ENCODE measurements at regions not wholly inside any gene's neighbourhood (a gene's known extent, or its start where the extent isn't known, plus 50 kb on each side); places are given as distances from the start of the nearest gene placed in this dataset.
"Not testable (repeated sequence)": the region's sequence is repeated elsewhere in the genome, so short reads cannot be mapped to it uniquely, and the experiment has no call there.

DNA sequence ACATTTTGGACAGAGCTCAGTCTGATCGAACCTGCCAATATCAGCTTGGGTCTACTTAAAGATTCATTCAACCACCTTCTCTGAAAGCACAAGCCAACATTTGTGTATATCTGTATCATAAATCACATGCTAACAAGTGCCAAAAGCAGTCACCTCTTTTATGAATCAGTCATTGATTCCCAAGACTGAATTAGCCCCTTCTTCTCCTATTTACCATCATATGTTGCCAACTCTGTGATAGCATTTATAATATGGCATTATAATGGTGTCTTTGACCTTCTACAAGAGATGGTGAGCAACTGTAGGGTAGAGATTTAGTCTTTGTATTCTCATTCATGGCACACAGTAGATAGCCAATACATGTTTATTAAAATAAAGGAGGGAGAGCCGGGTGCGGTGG is 61.4 kb downstream of the DDX53 start:
- no peaks in the 10 kb centered on the region for H3K36me3 ChIP-seq (ENCODE audit: low read depth, missing control alignments)
- H3K9me3 ChIP-seq = no peaks in the 10 kb centered on the region
- H3K27me3 ChIP-seq = no peaks in the 10 kb centered on the region
- TF ChIP-seq, protein P1, sequence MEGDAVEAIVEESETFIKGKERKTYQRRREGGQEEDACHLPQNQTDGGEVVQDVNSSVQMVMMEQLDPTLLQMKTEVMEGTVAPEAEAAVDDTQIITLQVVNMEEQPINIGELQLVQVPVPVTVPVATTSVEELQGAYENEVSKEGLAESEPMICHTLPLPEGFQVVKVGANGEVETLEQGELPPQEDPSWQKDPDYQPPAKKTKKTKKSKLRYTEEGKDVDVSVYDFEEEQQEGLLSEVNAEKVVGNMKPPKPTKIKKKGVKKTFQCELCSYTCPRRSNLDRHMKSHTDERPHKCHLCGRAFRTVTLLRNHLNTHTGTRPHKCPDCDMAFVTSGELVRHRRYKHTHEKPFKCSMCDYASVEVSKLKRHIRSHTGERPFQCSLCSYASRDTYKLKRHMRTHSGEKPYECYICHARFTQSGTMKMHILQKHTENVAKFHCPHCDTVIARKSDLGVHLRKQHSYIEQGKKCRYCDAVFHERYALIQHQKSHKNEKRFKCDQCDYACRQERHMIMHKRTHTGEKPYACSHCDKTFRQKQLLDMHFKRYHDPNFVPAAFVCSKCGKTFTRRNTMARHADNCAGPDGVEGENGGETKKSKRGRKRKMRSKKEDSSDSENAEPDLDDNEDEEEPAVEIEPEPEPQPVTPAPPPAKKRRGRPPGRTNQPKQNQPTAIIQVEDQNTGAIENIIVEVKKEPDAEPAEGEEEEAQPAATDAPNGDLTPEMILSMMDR (IDR thresholded peaks at IDR 0.05) = no peak
- TF ChIP-seq POLR2A (IDR thresholded peaks at IDR 0.05) = no peak
- WGBS, 2 donors = 79 to 86% methylated on average over 3 of the region's 3 CpGs
- DNase-seq = no peak
- no peak overlapping the region for H3K4me3 ChIP-seq
- H3K4me1 ChIP-seq = no peaks in the 10 kb centered on the region
- no peak overlapping the region for H3K27ac ChIP-seq
- intact Hi-C loops (cut with DNase I; ENCODE audit: low total_unique reads) = no loop called here

DNA sequence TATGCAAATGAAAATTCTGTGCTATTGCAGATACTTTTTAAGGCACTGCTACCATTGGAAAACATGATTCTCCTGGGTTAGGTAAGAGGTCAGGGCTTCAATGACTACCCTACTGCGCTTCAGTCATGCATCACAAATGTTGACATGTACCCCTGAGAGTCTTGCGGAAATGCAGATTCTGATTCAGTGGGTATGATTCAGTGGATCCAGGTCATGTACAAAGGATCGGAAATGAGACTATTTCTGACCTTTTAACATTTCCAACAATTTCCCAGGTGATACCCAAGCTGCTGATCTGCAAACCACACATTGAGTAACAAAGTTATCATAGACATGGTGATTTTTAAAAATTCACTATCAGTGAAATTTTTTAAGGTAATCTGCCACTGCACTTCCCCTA is 62.6 kb downstream of the DDX53 start:
- H3K27ac ChIP-seq = no peak overlapping the region
- H3K4me3 ChIP-seq = no peak overlapping the region
- H3K4me1 ChIP-seq = no peaks in the 10 kb centered on the region
- intact Hi-C loops (cut with DNase I; ENCODE audit: low total_unique reads) = no loop called here
- TF ChIP-seq, protein P1 (IDR thresholded peaks at IDR 0.05) = no peak
- TF ChIP-seq POLR2A (IDR thresholded peaks at IDR 0.05) = no peak
- H3K27me3 ChIP-seq = no peaks in the 10 kb centered on the region
- H3K9me3 ChIP-seq = no peaks in the 10 kb centered on the region
- DNase-seq = no peak
- whole genome bisulfite sequencing, 2 donors = 85 to 86% methylated on average over 3 of the region's 3 CpGs
- no peaks in the 10 kb centered on the region for H3K36me3 ChIP-seq (ENCODE audit: low read depth, missing control alignments)

DNA sequence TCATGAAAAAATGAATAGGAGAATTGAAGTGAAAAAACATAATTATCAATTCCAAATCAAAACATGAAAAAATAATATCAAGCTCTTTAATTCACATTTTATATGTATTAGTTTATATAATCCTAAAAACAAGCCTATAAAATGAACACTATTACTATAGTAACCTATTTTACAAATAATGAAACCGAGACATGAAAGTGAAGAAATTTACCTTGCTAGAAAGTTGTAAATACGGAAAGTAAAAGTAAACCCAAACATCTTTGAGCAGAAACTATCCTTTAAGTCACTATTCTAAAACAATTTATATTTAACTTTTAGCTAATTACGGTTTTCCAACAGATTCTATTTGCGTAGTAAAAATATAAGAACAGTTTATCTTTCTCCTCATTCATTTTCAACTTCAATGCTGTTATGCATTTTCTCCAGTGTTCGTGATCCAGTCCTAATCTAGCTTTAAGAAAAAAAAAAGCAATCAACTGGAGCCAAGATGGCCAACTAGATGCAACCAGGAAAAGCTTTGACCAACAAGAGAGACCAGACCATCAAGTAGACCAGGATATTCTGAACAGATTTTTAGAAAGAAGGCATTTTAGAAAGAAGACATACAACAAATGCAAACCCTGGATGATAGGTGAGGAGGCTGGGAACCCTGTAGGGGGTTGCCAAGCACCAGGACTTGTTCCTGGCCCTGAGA is 67.0 kb downstream of the DDX53 start:
- H3K9me3 ChIP-seq = no peaks in the 10 kb centered on the region
- WGBS, 2 donors = 91 to 97% methylated on average over 5 of the region's 5 CpGs
- no peak for DNase-seq
- no peaks in the 10 kb centered on the region for H3K4me1 ChIP-seq
- H3K27ac ChIP-seq = no peak overlapping the region
- no peak overlapping the region for H3K4me3 ChIP-seq
- TF ChIP-seq POLR2A (IDR thresholded peaks at IDR 0.05) = no peak
- TF ChIP-seq, protein P1 (IDR thresholded peaks at IDR 0.05) = no peak
- intact Hi-C loops (cut with DNase I; ENCODE audit: low total_unique reads) = no loop called here
- H3K36me3 ChIP-seq (ENCODE audit: low read depth, missing control alignments) = no peaks in the 10 kb centered on the region
- no peaks in the 10 kb centered on the region for H3K27me3 ChIP-seq

DNA sequence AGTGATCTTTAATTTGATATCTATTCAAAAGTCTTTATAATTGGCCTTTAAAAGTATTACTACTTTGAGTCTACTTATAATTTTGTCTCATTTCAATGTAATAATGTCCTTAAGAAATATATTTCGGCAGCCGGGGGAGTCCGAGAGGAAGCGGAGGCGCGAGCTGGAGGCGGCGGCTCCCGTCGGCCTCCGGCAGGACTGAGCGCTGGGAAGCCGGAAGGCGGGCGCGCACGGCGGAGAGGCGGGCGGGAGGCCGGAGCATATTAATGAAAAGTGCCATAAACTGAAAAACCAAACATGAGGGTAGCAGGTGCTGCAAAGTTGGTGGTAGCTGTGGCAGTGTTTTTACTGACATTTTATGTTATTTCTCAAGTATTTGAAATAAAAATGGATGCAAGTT is 75.7 kb downstream of the DDX53 start:
- intact Hi-C loops (cut with DNase I; ENCODE audit: low total_unique reads); H3K9me3 ChIP-seq; H3K36me3 ChIP-seq (ENCODE audit: low read depth, missing control alignments); H3K27ac ChIP-seq; H3K27me3 ChIP-seq; DNase-seq; H3K4me3 ChIP-seq; H3K4me1 ChIP-seq: not testable (repeated sequence)
- 70 to 77% methylated on average over 20 to 21 of the region's 21 CpGs for WGBS, 2 donors

DNA sequence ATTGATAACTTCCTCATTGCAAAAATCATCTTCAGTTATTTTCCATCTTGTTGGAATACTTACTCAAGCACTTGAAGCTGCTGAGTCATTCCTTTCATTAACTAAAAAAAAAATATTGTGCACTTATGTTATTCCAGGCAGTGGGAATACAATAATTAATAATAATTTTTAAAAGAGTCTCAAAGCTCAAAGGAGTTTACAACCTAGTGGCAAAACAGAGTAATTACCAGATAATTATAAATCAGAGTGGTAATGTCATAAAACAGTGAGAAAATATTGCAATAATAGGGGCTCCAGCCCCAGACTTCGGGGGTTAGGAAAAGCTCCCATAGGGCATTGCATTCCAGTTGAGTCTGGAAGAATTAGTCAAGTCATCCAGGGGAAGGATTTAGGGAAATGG is 79.6 kb downstream of the DDX53 start:
- Histone ChIP-seq H3K36me3 (ENCODE audit: low read depth, missing control alignments) (no peaks in the 10 kb centered on the region), H3K4me1 (no peaks in the 10 kb centered on the region), H3K4me3 (no peak overlapping the region), H3K9me3 (no peaks in the 10 kb centered on the region), H3K27ac (no peak overlapping the region), H3K27me3 (no peaks in the 10 kb centered on the region)
- no peak for TF ChIP-seq POLR2A (IDR thresholded peaks at IDR 0.05)
- TF ChIP-seq, protein P1 (IDR thresholded peaks at IDR 0.05) = peak in 1 of 3 experiments; percentile 53
- 50 to 61% methylated on average over 1 of the region's 1 CpG for WGBS, 2 donors
- DNase-seq = no peak
- intact Hi-C loops (cut with DNase I; ENCODE audit: low total_unique reads) = no loop called here
